ENCODE measurements at regions not wholly inside any gene's neighbourhood (a gene's known extent, or its start where the extent isn't known, plus 50 kb on each side); places are given as distances from the start of the nearest gene placed in this dataset.

GRCh38 chr3:26087751-26088150, 297.9 kb downstream of the OXSM start:
- TF ChIP-seq CTCF (IDR thresholded peaks at IDR 0.05) (no peak), POLR2A (IDR thresholded peaks at IDR 0.05) (no peak)
